ENCODE measurements at regions not wholly inside any gene's neighbourhood (a gene's known extent, or its start where the extent isn't known, plus 50 kb on each side); places are given as distances from the start of the nearest gene placed in this dataset.

- DNase-seq, result no peak
Measured at GRCh38 chr11:122398851-122399250, 256.7 kb upstream of the UBASH3B start.

DNA sequence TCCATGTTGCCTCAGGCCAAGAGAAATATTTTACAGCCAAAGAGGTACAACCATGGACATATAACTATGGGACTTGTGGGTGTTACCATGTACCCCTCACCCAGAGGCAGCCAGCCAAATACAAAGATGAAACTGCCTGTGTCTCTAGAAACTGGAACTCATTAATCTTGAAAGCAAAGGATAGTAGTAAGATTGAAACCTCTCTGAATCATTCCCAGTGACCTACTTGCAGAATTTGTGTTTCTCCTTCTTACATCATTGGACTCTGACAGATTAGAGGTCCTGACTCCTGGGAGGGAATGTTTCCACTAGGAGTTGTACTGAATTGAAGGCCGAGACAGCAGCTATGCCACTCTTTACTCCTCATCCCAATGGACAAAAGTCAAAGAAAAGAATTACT is 257.4 kb upstream of the UBASH3B start:
- DNase-seq, result no peak

GRCh38 chr11:122395282-122395681 is 260.2 kb upstream of the UBASH3B start:
- DNase-seq, result no peak

DNA sequence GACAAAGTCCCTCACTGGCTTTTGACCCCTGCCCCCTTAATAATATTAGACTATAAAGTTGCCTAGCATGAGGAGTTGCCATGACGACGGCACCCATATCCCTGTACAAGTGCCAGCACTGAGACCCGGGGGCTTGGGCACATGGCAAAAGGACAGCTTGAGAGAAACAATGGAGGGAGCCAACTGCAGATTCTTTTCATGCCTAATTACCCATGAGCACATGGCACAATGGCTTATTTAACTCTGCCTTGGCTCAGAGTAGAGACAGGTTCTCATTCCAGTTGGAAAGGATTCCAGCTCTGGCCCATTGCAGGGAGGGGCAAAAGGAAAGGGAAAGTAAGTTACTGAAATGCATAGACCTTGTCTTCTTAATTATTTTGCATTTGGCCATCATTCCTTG is 261.2 kb upstream of the UBASH3B start:
- DNase-seq, result no peak

GRCh38 chr11:122393209-122393860 is 262.2 kb upstream of the UBASH3B start:
- no peak for DNase-seq

DNA sequence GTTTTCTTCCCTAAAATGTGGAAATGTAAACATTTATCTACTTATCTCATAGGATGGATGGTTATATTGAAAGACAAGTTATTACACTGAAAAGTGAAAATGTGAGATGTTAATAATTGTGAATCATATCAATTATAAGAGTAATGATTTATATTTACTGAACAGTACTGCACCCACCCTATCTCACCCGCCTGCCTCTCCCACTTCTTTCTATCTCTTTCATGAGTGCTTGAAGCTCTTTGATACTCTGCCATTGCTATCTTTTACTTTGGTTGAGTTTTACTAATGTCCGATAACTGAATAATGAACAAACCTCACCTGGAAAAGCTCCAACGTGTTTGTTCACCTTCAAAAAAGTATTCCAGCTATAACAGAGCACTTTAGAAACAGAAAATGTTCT is 263.0 kb upstream of the UBASH3B start:
- no peak for DNase-seq

- DNase-seq, result no peak
Measured at GRCh38 chr11:122391049-122391448, 264.5 kb upstream of the UBASH3B start.

GRCh38 chr11:122383186-122383585 is 267.2 kb upstream of the BLID start:
- no peak for DNase-seq

GRCh38 chr11:122375687-122376399 is 259.8 kb upstream of the BLID start:
- DNase-seq, result no peak

GRCh38 chr11:122368796-122369195 is 252.8 kb upstream of the BLID start:
- DNase-seq, result no peak

DNA sequence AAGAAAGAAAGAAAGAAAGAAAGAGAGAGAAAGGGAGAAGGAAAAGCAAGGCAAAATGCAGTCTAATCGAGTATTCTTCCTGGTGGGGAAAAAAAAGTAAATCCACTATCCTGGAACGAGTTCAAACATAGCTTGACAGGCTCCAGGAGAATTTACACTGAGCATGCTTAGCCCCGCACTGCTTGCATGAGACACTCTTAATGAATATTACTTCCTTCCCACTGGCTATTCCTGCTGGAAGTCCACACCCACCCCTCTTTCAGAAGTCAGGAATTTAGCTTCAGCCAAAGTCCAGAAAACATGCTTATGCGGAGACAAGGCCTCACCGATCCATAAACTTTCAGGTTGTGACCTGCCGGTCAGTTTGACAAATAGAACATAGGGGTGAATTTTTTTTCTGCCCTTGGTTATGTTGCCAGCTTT is 251.8 kb upstream of the BLID start:
- no peak for DNase-seq

- no peak for DNase-seq
Measured at GRCh38 chr11:122365610-122366360, 249.8 kb upstream of the BLID start.

DNA sequence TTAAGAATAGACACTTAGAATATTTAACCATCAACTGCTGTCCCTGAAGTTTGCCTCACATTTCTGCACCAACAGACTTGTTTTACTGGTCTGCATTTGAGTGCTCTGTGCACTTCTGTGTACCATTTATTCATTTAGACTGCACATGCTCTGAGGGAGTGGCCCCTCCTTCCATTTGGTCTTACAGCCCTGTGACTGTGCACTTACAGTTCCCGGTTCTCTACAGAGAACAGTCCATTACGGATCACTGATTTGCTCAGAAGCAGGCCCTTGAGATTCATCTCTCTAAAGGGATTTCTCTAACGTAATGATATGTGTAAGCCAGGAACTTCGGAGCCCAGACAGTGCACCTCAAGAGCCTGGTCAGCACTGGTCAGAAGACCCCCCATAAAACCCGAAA is 247.3 kb upstream of the BLID start:
- DNase-seq, result no peak

- no peak for DNase-seq
Measured at GRCh38 chr11:122362381-122362780, 246.4 kb upstream of the BLID start.

DNA sequence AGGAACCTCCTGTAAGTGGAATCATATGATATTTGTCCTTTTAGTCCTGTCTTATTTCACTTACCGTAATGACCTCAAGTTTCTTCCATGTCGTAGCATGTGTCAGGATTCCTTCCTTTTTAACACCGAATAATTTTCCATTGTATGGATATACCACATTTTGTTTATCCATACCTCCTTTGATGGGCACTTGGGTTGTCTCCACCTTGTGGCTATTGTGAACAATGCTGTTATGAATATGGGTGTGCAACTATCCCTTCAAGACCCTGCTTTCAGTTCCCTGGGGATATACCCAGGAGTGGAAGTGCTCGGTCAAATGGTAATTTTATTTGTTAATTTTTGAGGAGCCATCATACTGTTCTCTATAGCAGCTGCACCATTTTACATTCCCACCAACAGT is 244.9 kb upstream of the BLID start:
- no peak for DNase-seq

GRCh38 chr11:122359081-122359571 is 243.1 kb upstream of the BLID start:
- no peak for DNase-seq

DNA sequence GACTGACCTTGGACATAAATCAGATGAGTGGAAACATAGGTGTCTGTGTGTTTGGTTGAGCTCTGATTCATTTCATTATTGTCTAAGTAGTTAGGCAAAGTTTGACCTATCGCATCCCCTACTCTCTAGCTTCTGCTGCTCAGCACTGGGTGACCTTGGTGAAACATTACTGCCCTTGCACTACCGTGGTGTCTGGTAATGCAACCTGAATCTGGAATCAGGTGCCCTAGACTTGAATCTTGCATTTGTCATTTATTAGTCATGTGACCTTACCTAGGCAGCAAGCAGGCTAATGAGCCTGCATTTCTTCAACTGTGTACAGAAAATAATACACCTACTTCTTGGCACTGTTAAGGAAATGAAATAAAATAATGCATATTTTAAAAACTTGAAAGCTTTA is 242.3 kb upstream of the BLID start:
- no peak for DNase-seq

DNA sequence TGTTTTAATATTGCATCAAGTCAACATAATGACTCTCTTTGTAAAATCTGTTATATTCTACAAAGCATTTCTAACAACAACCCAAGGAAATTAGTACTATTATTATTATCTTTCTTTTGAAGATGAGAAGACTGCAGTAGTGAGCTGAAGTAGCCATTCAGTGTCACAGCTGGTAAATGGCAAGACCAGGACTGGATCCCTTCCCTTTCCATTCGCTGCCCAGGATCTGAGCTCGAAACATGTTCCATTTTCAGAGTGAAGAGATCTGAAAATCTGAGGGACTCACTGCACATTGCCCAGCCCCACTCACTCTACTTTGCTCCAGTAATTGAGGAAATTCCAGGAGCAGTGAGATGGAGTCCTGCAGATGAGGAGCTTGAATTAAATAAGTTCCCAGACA is 240.0 kb upstream of the BLID start:
- DNase-seq, result no peak

DNA sequence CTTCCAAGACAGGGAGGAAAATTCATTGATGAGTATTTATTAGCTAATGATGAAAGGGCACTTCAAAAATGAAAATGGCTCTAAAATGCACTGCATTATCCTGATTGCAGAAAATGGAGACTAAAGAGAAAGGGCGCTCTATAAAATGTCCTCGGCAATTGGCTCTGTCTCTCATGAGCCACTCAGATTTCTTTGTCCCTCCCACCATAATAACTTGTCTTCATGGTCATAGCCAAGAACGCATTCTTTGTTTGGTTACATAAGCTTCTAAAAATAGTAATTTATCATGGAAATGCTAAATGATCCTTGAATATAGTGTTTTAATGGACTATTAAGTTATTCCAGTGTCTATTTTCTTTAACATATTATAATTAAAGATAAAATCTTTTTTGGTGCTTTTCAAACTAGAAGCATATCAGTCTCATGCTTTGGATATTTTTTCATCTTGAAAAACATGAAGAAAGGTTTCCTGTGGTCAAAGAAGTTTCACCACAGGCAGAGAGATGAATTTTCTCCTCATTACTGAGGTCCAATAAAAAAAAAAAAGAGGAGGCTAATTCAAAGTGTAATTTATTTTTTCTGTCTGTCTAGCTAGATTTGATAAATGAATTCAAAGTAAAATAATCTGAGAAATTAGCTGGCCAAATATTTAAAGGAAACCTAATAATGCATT is 238.1 kb upstream of the BLID start:
- DNase-seq, result no peak

GRCh38 chr11:122353561-122353960 is 237.5 kb upstream of the BLID start:
- no peak for DNase-seq

DNA sequence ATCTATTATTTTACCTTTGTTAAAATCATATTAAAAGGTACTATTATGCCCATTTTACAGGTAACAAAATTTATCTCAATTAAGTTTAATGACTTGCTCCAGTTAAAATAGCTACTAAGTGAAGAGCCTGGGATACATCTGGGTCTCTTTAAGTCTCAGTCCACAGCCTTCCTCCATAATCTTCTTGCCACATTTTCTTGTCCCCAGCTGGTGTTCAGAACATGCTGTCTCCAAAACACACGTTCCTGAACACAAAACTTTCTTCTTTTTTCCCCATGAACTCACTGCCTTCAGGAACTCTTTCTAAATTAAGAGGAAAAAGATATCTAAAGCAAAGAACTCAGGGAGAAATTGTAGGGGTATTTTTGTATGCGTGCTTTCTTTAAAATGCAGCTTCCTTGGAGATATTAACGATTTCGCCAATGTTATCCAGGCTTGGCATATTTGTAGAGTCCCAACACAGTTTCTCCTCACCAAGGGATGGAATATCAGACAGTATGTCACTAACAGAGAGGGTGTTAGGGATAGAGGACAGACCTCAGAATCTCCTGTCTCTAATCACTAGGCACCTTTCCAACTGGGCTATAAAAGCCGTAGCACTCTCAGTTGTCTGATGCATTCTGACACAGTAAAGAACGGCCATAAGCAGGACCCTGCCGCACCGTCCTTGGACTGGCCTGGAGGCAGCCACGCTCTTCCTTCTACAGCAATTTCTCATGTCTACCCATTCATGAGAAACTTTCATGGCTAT is 232.8 kb upstream of the BLID start:
- no peak for DNase-seq

GRCh38 chr11:122346006-122346405 is 230.0 kb upstream of the BLID start:
- no peak for DNase-seq

DNA sequence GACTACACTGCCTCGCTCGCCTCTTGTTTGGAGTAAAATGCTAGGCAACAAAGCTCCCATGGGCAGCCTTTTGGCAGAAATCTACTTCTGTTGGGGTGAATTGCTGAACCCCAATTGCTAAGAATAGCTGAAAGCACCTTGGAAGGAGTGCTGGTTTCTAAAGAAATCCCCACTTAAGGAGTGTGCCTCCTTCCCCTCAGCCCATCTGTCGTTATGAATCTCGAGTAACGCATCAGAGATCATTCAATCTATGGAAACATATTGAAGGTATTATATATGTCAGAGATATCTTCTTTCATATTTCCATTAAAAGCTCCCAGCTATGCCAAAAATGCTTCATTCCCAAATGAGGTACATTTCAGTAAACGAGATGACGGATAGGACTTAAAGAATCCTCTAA is 229.6 kb upstream of the BLID start:
- DNase-seq, result no peak

Data from NCI-H1048 (cell line).